Astrocyte (in vitro differentiated cells and primary cell): ENCODE measurements at regions not wholly inside any gene's neighbourhood (a gene's known extent, or its start where the extent isn't known, plus 50 kb on each side); places are given as distances from the start of the nearest gene placed in this dataset.

Experiments used
- EZH2 ChIP-seq: IDR thresholded peaks from 2 replicates; pipeline ENCODE4 v1.6.1; 2012; ENCODE audit warnings: mild to moderate bottlenecking, low read length, inconsistent platforms; ENCODE audit not compliant: insufficient read depth
- TF ChIP-seq, protein P1 (sequence below): IDR thresholded peaks from 2 replicates; pipeline ENCODE4 v1.5.1; 2011; ENCODE audit warnings: low read depth, mild to moderate bottlenecking, inconsistent platforms, low read length, moderate library complexity; ENCODE audit not compliant: insufficient read depth

DNA sequence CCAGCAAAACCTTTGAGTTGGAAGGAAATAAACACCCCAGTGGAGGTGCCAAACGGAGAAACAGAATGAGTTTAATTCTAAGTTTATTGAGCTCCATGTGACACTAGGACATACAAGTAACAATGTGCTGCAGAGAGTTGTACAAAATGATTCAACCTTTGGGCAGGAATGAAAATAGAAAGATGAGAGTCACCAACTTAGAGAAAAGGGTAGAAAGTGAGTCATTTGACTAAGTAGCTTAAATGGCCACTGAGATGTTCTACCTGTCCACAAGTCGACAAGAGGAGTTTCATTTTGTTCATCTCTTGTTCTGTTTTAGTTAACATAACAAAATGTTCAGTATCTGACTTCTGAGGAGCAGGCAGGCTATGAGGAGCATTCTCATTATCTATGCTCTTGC lies 284.7 kb downstream of the NR2F1-AS1 start:
- TF ChIP-seq, protein P1, sequence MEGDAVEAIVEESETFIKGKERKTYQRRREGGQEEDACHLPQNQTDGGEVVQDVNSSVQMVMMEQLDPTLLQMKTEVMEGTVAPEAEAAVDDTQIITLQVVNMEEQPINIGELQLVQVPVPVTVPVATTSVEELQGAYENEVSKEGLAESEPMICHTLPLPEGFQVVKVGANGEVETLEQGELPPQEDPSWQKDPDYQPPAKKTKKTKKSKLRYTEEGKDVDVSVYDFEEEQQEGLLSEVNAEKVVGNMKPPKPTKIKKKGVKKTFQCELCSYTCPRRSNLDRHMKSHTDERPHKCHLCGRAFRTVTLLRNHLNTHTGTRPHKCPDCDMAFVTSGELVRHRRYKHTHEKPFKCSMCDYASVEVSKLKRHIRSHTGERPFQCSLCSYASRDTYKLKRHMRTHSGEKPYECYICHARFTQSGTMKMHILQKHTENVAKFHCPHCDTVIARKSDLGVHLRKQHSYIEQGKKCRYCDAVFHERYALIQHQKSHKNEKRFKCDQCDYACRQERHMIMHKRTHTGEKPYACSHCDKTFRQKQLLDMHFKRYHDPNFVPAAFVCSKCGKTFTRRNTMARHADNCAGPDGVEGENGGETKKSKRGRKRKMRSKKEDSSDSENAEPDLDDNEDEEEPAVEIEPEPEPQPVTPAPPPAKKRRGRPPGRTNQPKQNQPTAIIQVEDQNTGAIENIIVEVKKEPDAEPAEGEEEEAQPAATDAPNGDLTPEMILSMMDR: no peak
- no peak for TF ChIP-seq EZH2
